HG02885 (cell line): ENCODE measurements at regions not wholly inside any gene's neighbourhood (a gene's known extent, or its start where the extent isn't known, plus 50 kb on each side); places are given as distances from the start of the nearest gene placed in this dataset.

Source experiments
- ATAC-seq: cut with Tn5 transposase; IDR thresholded peaks from one replicate; pipeline ENCODE4 v1.9.1; 2021; ENCODE audit warnings: mild to moderate bottlenecking; ENCODE audit not compliant: unreplicated experiment, poor library complexity

DNA sequence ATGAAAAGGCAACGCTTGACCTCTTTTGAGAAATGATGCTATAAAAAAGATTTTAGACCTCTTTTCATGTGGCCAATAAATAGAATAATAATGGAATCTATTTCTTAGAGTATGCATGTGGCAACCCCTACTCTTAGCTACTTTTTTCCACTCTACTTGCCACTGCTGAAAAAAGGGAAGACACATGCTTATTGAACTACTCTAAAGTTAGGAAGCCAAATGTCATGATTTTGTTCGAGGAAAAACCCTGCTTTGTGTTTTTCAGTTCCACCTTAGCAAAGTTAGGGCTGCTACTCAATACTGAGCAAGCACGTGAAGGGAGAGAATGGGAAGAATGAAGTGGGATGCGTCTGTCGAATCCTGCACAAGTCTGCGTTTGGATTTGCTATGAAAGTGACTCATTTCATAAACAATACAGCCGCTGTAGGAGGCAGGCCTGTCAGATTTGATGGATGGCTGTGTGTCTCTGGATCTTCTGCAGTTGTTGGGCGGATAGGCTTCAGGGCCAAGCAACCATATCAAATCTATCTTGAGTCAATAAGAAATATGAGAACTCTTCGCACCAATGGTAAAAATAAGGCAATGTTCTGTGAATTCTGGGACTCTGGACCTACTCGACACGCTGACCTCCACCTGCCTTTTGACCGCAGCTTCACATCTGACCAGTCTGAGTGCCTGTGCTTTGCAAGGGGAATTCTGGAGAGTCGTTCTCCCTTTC is 333.6 kb downstream of the PIK3R1 start:
- no peak for ATAC-seq

DNA sequence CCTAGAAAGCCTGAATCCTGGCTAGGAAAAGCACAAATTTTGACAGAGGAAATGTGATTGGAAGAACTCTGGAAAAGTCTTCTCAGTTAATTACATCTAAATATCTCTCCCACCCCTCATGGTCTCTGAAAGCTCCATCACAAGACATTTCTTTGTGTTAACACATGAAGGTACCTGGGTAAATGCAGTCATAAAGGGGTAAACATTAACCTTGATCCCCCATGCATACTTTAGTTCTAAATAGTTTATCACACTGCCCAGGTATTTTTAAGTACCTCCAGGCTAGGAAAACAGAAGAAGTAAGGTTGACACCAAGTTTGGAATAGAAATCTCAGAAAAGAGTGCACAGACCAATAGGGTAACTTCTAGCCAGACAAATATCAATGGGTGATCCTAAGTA is 334.5 kb downstream of the PIK3R1 start:
- ATAC-seq: no peak

DNA sequence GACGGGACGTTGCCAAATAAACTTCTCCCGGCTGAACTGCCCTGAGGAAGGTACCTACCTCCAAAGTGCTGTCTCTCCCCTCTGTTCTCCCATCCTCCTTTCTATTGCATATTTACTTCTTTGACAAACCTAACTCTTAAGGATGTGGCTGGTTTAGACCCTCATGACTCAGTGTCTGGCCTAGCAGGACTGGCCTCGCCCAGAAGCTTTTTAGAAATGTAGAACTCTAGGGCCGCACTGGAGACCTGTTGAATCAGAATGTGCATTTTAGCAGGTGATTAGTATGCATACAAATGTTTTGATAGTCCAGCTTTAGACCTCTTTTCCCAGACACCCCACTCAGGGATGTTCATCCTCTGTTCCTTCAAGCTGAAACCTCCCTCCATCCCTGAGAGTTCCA is 335.9 kb downstream of the PIK3R1 start:
- no peak for ATAC-seq

DNA sequence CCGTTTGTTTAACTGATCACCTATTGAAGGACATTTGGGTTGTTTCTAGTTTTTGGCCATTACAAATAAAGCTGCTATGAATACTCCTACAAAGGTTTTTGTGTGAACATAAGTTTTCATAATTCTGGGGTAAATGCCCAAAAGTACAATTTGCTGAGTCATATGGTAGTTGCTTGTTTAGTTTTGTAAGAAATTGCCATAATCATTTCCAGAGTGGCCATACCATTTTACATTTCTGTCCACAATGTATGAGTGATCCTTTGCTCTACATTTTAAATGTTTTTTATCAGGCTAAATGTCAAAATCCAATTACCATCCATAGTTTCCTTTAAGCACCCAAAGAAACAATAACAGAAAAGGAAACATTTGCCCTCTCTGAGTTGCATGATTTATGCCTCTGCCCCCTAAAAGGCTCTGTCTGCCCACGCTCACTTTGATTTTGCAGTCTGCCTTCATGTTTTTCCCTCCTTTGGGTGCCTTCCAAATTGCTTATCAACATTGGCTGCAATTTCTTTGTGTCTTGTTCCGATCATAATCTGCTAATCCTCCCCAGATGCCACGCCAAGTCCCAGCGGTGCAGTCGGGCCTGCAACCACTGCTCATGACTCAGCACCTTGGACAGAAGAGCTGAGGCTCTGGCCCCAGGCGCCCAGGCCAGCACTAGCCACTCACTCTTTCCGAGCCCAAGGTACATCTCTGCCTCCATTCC is 339.2 kb downstream of the PIK3R1 start:
- no peak for ATAC-seq

DNA sequence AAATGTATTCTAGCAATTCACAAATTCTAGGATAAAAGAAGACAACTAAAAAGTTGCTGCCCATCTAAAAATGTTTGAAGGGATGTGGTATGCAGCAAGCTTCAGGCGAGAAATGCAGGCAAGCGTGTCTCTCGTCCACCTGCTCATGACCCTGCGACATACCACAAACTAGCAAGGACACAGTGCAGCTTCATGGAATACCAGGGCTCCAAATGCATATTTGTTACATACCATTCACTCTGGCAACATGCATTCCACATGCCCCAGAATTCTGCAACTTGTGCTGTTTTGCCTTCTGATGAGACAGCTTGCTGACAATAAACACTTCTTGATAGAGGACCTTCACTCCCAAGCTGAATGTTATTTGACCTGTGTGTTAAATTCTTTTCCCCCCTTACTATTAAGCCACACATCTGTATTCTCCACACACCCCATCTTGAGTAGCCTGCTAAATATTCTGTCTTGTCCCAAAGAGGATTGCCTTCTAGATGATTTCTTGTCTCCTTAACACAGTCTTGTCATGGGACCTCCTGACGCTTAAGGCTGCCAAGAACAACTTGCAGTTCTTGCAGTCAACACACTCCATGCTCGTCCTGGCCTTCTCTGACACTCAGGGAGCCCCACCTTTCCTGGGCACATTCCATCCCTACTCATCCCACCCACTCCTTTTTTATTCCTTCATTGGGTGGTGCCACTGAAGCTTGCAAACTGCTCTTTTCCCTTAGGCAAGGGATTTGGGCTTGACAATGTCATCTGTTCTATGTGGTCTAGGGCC is 340.5 kb downstream of the PIK3R1 start:
- no peak for ATAC-seq

DNA sequence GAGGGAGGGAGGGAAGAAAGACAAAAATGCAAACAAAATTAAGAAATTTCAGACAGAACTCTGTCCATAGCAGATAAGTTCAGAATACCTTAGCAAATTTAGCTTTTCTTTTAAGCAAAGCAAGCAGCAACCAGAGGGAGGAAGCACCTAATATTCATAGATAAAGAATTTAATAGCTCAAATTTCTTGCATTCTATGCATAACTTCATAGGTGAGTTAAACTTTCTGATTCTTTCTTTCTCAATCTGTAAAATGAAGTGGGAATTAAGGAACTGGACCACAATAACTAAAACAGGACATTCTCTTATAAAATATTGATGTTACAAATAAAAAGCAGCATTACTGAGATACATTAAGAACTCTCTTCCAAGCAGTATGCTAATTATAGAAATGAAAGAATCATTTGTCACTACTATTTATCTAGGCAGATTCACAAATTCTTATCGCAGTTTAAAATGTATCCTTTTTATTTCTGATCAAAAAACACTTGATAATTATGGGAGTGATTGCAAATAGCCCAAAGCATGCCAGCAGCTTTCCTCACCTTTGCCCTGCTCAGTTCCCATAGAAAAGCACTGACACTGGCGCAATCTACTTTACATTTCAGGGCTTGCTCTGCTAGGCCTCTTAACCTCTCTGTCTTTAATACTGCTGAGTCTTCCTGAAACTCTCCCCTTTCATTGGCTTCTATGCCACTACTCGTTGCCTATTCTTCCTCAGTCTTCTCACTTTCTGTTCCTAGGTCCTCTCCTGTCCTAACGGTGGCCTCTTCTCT is 341.8 kb downstream of the PIK3R1 start:
- no peak for ATAC-seq

DNA sequence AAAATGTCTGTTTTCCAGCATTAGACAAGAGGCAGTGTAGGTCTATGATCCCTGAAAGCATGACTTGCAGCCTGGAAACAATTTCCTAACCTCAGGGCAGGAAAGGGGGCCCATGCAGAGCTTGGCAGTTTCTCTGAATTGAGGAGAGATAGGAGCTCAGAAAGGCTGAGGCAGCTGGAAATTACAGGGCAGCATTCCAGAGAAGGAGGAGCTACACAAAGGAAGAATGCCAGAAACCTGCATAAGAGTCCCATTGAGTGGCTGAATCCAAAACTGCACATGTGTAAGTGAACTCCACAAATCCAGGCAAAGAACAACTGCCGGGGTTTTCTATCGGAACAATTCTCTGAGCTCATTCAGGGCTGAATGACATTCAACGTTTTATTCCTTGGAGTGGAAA is 346.8 kb downstream of the PIK3R1 start:
- no peak for ATAC-seq

DNA sequence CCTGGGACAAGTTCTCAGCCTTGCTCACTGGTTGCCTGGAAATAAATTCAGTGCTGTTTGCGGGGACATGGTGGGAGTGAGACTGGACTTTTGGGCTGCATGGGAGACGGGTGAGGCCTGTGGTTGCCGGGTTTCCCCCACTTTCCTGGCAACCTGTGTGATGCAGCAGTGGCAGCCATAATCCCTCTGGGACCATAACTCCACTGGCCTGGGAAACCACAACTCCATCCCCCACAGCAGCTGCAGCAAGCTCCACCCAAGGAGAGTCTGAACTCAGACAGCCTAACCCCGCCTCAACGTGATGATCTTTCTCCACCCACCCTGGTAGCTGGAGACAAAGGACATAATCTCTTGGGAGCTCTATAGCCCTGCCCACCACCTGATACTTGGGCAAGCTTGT is 349.9 kb downstream of the PIK3R1 start:
- peak; percentile 63 for ATAC-seq

DNA sequence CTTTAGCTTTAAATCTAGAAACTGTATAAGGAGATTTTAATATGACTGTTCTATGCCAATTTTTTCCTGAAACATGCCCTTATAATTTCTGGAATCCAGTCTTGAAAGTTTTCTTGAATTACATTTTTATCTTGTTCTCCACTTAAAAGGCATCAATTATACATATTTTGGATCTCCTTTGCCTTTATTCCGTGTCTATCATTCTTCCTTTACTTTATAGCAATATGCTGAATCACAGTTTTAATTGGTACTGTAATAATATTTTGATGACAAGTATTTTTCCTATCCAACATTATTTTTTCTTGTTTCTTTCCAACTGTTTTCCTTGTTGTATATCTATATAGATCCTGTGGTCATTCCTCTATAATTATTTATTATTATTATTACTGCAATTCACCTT is 361.2 kb downstream of the PIK3R1 start:
- ATAC-seq: no peak

DNA sequence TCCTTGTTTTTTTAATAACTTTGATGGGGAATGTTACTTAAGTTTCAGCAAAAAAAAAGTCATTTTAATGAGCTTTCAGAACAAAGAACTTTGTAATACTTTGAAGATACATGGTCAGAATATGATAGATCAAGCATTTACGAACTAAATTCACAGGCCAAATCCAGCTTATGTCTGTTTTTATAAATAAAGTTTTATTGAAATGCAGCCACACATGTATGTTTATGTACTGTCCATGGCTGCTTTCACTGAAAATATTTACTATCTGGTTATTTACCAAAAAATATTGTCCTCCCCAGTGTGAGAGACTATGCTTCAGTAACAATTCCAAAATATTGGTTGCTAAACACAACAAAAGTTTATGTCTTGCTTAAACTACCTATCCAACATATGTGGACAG is 366.7 kb downstream of the PIK3R1 start:
- ATAC-seq: no peak

DNA sequence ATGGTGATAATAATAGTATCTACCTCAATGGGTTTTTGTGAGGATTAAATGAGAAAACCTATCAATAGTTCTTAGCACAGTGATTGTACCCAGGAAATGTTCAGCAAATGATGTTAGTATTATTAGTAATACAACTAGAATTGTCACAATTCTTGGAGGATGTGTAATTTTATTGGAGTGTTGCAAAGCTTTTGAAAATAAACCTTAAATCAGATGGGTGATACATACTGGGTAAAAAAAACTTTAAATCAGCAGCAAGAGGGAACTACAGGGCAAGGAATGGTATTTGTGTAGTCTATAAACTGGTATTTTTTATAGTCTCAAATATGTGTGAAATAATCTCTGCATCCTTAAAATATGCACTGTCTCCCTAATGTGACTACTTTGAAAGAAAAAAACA is 371.6 kb downstream of the PIK3R1 start:
- no peak for ATAC-seq

DNA sequence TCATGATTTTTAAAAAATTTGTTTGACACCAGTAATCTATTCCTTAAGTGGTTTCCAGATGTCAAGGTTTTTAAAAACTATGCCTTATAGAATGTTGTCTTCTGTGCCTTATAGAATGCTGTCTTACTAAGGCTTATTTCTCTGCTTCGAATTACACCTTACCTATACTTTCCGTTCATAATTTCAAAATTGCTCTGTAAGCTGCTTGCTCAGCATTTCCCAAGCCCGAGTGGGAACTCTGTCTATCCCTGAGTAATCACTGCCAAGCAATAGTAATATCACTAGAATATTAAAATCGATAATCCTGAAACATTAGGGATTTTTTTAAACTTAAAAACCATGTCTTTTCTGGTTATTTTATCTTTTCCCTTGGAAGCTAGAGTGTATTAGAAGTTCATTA is 376.3 kb downstream of the PIK3R1 start:
- no peak for ATAC-seq

DNA sequence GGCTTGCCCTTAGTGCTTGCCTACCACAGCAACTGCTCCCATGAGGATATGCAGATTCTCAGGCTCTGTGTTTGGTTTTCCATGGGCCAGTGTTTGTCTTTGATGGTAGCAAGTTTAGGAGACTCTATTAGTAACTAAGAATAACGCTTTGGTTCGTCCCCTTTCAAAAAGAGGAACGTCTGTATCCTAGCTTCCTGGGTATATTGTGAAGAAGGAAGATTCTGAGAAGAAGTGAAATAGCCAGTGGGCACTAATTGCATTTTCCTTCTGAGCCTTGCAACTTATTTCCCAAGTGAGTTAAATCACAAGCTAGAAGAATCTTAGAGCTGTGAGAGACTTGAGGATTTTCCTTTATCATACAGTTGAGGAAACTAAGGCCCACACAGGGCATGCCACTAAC is 376.8 kb downstream of the PIK3R1 start:
- no peak for ATAC-seq

DNA sequence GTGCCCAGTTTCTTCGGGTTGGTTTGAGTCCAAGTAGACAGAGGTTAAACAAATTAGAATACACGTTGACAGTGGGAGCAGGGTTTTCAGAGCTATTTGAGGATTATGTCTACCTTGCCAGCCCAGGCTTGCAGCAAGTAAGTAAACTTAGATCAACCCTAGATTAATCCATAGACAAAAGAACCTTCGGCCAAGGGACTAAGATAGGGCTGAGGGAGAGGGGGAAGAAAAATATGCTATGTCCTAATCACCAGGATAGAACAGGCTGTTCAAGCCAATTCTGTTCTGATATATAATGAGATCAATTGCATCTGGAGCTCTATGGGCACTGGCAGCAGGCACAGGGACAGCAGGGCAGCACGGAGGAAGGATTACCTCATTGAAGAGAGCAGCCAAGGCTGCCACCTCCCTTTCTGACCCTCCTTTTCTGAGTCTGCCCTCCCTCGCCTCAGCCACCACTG is 377.7 kb downstream of the PIK3R1 start:
- no peak for ATAC-seq

DNA sequence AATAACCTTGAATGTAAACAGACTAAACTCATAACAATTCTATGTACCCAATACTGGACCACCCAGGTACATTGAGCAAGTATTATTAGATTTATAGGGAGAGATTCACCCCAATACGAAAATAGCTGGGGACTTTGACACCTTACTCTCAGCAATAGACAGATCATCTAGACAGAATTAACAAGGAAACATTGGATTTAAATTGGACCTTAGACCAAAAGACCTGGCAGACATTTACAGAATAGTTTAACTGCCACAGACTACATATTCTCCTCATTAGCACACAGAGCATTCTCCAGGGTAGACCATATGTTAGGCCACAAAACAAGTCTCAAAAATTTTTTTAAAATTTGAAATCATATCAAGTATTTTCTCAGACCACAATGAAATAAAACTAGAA is 397.4 kb downstream of the PIK3R1 start:
- no peak for ATAC-seq

DNA sequence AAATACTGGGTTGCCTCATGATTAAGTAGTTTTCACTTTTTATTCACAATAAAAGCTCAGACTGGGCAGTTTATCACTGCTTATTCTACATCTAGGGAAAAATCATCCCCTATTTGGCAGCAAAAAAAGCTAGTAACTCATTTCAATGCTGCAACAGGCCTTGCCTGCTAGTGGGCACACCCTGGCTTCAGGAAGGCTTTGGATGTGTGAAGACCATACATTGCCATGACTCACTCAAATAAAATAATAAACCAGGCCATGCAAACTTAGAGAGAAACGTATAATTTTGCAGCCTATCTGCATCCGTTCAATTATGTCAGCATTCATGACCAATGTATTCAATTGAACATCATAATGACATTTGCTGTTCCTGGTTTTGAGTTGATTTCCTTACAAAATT is 402.9 kb downstream of the PIK3R1 start:
- ATAC-seq: no peak

DNA sequence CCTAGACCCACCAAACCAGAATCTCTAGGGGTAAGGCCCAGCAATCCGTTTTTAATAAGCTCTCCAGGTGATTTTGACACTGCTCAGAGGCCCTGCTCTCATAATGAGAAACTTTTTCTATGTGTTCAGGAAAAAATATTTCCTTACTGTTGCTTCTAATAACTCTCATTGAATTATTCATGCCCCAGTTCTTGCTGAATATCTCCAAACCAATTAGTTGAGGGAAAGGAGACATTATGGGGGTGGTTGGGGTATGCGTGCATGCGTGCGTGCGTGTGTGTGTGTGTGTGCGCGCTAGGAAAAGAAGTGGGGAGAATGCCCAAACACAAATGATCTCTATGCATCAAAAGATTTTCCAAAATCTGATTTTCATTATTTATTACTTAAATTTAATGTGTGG is 411.4 kb downstream of the PIK3R1 start:
- ATAC-seq: no peak

DNA sequence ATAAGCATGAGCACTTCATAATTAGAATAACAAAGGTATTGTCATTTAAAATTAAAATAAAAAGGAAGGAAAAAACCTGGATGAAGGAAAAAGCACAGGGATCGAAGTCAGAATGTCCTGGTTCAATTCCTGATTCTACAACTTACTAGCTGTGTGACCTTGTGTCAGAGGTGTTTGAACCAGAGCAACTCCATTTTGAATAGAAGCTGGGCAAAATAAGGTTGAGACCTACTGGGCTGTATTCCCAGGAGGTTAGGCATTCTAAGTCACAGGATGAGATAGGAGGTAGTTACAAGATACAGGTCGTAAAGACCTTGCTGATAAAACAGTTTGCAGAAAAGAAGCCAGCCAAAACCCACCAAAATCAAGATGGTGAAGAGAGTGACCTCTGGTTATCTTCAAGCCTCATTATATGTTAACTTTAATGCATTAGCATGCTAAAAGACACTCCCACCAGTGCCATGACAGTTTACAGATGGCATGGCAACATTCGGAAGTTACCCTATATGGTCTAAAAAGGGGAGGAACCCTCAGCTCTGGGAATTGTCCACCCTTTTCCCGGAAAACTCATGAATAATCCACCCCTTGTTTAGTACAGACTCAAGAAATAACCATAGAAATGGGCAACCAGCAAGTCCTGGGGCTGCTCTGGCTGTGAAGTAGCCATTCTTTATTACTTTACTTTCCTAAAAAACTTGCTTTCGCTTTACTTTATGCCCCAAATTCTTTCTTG is 412.7 kb downstream of the PIK3R1 start:
- ATAC-seq: no peak

DNA sequence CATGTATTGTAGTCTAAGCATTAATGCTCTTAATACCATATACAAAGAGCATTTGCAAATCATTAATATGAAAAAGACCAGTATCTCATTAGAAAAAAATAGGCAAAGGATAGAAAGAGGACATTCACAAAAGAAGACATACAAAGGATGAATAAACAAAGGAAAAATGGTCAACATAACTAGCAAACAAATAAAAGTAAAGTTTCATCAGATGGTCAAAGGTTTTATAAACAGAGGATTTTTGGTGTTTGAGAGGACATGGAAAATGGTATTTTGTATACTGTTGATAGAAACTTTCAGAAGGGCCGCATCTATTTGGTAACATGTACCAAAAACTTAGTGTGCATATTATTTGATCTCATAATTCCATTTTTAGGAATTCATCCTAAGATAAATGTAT is 414.8 kb downstream of the PIK3R1 start:
- ATAC-seq: no peak

DNA sequence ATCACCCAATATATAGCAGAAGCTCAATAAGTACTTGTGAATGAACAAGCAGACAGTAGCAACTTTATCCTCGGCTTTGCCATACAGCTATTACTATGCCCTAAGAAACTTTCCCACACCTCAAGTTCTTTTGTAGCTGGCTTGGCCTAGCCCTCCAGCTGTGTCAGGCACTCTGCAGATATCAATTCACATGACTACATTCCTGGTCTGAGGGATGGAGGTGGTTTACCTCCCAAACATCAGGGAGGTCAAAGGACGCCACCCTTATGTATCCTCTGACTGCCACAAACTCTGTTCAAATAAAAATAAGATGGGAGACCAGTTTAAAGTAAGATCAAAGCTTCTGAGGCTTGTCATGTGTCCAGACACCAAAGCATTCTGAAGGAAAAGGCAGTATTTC is 416.3 kb downstream of the PIK3R1 start:
- no peak for ATAC-seq
